ENCODE measurements at regions not wholly inside any gene's neighbourhood (a gene's known extent, or its start where the extent isn't known, plus 50 kb on each side); places are given as distances from the start of the nearest gene placed in this dataset.

DNA sequence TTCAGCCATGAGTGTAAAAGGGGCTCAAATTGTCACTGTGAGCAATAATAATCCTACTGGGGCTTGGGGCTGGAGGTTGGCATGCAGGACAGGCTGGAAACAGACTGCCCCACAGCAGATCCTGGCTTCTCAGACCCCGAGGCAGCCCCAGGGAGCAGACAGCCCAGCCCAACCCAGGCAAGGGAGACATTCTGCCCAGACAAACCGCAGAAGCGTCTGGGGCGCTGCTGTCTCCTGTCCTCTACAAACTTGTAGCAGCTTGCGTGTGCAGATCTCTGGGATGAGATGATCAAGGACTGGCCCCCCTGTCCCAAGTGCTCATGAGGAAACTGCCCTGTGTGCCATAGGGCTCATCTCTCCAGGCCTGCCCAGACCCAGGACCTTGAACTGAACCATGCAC, 84.6 kb downstream of the MAFB start:
- TF ChIP-seq, protein P1, sequence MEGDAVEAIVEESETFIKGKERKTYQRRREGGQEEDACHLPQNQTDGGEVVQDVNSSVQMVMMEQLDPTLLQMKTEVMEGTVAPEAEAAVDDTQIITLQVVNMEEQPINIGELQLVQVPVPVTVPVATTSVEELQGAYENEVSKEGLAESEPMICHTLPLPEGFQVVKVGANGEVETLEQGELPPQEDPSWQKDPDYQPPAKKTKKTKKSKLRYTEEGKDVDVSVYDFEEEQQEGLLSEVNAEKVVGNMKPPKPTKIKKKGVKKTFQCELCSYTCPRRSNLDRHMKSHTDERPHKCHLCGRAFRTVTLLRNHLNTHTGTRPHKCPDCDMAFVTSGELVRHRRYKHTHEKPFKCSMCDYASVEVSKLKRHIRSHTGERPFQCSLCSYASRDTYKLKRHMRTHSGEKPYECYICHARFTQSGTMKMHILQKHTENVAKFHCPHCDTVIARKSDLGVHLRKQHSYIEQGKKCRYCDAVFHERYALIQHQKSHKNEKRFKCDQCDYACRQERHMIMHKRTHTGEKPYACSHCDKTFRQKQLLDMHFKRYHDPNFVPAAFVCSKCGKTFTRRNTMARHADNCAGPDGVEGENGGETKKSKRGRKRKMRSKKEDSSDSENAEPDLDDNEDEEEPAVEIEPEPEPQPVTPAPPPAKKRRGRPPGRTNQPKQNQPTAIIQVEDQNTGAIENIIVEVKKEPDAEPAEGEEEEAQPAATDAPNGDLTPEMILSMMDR (IDR thresholded peaks at IDR 0.05; ENCODE audit: extremely low read depth, missing control alignments) = no peak
- no peak for DNase-seq (ENCODE audit: low spot score)

DNA sequence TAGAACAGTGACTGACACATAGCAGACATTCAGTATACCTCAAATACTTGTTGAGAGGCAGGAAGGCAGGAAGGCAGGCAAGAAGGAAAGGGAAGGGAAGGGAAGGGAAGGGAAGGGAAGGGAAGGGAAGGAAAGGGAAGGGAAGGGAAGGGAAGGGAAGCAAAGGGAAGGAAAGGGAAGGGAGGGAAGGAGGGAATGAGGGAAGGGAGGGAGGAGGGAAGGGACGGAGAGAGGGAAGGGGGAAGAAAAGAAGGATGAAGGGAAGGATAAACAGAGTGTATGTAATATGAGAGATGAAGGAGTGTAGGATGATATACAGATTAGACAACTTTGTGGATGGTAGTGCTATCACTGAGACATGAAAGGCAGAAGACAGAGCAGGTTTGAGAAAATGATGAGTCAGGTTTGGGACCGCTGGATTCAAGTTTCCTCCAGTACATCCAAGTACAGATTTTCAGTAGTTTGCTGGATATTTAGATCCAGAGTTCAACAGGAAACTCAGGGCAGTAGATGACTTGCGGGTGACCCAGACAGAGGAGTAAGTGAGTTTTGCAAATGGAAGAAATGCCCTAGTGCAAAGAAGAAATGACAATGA, 85.9 kb downstream of the MAFB start:
- TF ChIP-seq, protein P1 (IDR thresholded peaks at IDR 0.05; ENCODE audit: extremely low read depth, missing control alignments) = no peak
- no peak for DNase-seq (ENCODE audit: low spot score)

DNA sequence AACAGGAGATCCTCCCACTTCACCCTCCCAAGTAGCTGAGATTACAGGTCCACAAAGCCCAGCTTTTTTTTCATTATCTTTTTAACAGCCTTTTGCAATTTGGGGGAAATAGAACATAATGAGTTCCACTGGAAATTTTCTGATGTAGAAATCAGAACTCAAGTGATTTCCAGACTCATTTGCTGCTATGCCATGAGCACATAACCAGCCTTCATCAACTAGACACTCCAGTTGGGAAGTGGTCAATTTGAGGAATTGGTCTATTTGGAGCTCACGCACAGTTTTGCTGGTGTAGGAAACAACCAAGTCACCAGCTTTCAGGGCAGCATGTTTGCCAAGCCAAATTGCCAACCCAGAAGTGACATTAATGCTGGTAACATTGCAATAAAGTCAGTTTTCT, 86.7 kb downstream of the MAFB start:
- DNase-seq (ENCODE audit: low spot score) = no peak

DNA sequence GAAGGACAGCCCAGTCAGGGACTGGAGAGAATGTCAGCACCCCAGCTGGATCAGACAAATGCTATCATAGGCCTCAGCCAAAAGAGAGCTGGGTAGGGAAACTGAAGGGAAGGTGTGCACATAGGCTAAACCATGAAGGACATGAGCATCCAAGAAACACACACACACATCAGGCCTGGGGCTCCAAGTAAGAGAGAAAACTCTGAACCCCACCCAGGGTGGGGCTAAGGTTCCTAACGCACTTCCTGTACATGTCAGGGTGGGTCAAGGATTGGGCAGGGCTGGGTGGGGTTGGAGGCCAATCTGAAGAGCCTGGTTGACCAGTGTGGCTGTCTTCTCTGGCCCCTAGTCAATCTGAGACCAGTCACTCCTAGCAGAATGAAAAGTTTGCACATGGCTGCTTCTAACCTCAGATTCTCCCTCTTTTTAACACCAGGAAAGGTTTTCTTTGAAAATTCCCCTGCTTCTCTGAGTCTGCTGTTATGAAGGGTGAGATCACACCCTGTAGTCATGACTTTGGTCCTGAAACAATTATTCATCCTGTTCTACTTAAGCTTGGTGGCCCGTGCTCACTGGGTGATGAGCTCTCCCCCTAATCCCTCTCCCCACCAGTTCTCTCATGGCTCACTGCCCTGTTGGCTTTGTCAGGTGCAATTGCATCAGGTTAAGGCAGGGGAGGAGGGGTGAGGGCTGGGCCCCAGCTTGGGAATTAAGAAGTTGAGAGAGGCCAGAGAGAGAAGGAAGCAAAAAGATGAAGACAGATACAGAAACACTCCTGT, 88.4 kb downstream of the MAFB start:
- no peak for DNase-seq (ENCODE audit: low spot score)
- TF ChIP-seq, protein P1 (IDR thresholded peaks at IDR 0.05; ENCODE audit: extremely low read depth, missing control alignments) = no peak

More for the DNA sequence above, 86.7 kb downstream of the MAFB start:
- TF ChIP-seq, protein P1 (IDR thresholded peaks at IDR 0.05; ENCODE audit: extremely low read depth, missing control alignments) = no peak

DNA sequence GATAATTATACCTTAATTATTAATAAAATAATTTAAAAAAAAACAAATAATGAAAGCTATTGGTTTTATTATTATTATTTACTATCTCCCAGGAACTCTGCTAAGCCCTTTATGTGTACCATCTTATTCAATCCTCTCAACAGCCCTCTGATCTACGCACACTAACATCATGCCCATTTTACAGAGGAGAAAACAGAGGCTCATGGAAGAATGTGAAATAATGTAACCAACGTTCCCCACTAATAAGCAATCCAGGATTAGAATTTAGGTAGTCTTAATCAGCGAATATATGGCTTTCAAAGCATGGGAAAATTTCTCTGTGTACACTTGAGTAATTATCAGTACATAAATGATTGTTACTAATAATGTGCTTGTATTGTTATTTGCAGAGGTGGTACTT, 89.0 kb downstream of the MAFB start:
- TF ChIP-seq, protein P1 (IDR thresholded peaks at IDR 0.05; ENCODE audit: extremely low read depth, missing control alignments) = no peak
- no peak for DNase-seq (ENCODE audit: low spot score)

DNA sequence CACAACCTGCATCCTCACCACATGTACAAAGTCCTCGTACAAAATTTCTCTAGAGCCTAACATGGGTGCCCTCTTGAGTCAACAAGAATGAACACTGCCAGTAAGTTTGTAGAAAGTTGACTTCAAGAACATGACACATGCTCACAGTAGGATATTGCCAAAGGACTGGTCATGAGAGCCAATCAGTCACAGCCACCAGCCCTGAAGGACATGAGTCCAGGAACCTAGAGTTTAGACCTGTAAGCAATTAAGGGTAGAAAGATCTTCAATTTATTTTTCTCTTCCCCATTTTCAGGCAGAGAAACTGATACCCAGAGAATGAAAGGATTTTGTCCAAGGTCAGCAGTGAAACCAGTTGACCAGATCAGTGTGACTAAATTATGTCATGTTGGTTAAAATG, 96.1 kb downstream of the MAFB start:
- DNase-seq (ENCODE audit: low spot score) = no peak
- TF ChIP-seq, protein P1 (IDR thresholded peaks at IDR 0.05; ENCODE audit: extremely low read depth, missing control alignments) = no peak

DNA sequence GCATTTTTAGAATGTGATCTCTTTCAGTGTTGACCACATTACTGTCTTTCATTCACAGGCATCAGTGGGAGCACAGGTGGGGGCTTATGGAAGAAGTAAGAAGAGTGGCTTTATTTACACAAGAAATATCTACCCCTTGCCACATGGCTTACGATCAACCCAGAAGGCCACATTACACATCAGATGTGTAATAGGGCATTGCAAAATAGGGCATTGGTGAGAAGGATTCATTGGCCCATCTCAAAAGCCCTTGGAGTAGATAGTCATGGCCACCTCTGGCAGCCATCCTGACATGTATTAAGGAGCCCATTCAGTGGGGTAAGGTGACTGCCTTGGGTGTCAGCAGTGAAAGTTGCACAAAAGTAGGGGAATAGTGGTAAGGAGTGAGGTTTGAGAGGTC, 97.5 kb downstream of the MAFB start:
- DNase-seq (ENCODE audit: low spot score) = no peak

More for the DNA sequence above, 97.5 kb downstream of the MAFB start:
- TF ChIP-seq, protein P1 (IDR thresholded peaks at IDR 0.05; ENCODE audit: extremely low read depth, missing control alignments) = no peak
